Bronchial epithelial cell (primary cell): ENCODE measurements at regions not wholly inside any gene's neighbourhood (a gene's known extent, or its start where the extent isn't known, plus 50 kb on each side); places are given as distances from the start of the nearest gene placed in this dataset.
"Not testable (repeated sequence)": the region's sequence is repeated elsewhere in the genome, so short reads cannot be mapped to it uniquely, and the experiment has no call there.

Source experiments
- DNase-seq: peaks from one replicate; pipeline ENCODE4 v3.0.0-alpha.2; 2010; ENCODE audit warnings: low read depth
- FAIRE-seq: peaks from 2 replicates; lab custom pipeline; 2011; peaks lifted over from hg19 to GRCh38; lab: Jason Lieb, UNC
- H3K27me3 ChIP-seq: 2 replicates; pipeline ENCODE4 v1.5.1; 2011; ENCODE audit warnings: low read length; ENCODE audit not compliant: control insufficient read depth, insufficient read depth
- H3K36me3 ChIP-seq: 2 replicates; pipeline ENCODE4 v1.5.1; 2011; ENCODE audit warnings: low read length; ENCODE audit not compliant: control insufficient read depth, insufficient read depth
- H3K4me3 ChIP-seq: 2 replicates; pipeline ENCODE4 v1.5.1; 2011; ENCODE audit warnings: mild to moderate bottlenecking, low read depth, low read length, control low read depth
- TF ChIP-seq, protein P1 (sequence below): IDR thresholded peaks from 2 replicates; pipeline ENCODE4 v1.5.1; 2011; ENCODE audit warnings: mild to moderate bottlenecking, moderate library complexity, low read length, control low read depth, inconsistent platforms; ENCODE audit not compliant: insufficient read depth, severe bottlenecking

DNA sequence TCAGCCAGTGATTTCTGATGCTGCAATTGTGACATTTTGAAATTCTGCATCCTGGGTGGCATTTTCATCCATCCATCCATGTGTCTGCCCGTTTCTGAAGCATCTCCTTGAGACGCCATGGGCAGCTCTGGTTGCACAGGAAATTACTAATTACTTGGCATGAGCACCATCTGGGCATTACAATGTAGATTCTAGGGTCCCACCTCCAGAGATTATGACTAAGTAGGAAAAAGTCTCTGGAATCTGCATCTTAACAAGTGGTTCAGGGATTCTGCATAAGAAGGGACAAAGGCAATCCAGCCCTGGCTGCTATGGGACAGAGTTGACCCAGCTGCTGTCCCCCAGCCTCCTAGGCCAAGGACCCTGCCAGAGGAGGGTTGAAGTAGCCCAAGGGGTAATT lies 65.3 kb downstream of the CUZD1 start:
- Histone ChIP-seq H3K36me3 (no peaks in the 10 kb centered on the region), H3K27me3 (no peaks in the 10 kb centered on the region), H3K4me3 (no peak overlapping the region)
- DNase-seq (peak; percentile 76), FAIRE-seq (no peak)
- TF ChIP-seq, protein P1, sequence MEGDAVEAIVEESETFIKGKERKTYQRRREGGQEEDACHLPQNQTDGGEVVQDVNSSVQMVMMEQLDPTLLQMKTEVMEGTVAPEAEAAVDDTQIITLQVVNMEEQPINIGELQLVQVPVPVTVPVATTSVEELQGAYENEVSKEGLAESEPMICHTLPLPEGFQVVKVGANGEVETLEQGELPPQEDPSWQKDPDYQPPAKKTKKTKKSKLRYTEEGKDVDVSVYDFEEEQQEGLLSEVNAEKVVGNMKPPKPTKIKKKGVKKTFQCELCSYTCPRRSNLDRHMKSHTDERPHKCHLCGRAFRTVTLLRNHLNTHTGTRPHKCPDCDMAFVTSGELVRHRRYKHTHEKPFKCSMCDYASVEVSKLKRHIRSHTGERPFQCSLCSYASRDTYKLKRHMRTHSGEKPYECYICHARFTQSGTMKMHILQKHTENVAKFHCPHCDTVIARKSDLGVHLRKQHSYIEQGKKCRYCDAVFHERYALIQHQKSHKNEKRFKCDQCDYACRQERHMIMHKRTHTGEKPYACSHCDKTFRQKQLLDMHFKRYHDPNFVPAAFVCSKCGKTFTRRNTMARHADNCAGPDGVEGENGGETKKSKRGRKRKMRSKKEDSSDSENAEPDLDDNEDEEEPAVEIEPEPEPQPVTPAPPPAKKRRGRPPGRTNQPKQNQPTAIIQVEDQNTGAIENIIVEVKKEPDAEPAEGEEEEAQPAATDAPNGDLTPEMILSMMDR: no peak

DNA sequence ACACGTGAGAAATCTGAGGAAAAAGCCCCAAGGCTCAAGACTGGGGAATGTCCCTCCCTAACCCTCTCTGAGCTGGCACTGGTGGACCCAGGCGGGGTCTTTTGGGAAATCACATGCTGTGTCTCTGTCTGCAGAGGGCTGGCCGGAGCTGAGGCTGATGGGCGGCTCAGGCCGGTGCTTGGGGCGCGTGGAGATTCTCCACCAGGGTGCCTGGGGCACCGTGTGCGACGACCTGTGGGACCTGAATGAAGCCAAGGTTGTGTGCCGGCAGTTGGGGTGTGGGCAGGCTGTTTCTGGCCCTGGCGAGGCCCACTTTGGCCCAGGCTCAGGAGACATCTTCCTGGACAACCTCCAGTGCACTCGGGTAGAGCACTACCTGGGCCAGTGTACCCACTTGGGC lies 65.7 kb downstream of the CUZD1 start:
- DNase-seq (no peak), FAIRE-seq (no peak)
- Histone ChIP-seq H3K4me3 (no peak overlapping the region), H3K36me3 (no peaks in the 10 kb centered on the region), H3K27me3 (no peaks in the 10 kb centered on the region)
- TF ChIP-seq, protein P1: no peak

DNA sequence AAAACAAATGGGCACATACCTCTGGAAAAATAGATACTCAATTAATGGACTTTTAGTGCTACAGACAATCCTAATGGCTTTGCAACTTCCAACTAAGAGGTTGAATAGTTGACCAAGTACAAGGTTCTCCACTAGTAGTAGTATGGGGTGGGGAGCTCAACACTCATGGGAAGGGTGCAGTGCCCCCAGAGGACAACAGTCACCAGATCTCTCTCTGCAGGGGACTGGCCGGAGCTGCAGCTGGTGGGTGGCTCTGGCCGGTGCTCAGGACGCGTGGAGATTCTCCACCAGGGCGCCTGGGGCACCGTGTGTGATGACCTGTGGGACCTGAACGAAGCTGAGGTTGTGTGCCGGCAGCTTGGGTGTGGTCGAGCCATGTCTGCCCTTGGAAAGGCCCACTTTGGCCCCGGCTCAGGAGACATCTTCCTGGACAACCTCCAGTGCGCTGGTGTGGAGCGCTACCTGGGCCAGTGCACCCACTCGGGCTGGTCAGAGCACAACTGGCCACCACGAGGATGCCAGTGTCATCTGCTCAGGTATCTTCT lies 68.1 kb downstream of the CUZD1 start:
- no peaks in the 10 kb centered on the region for H3K36me3 ChIP-seq
- TF ChIP-seq, protein P1: no peak
- no peak for DNase-seq
- FAIRE-seq: no peak
- no peak overlapping the region for H3K4me3 ChIP-seq
- no peaks in the 10 kb centered on the region for H3K27me3 ChIP-seq

DNA sequence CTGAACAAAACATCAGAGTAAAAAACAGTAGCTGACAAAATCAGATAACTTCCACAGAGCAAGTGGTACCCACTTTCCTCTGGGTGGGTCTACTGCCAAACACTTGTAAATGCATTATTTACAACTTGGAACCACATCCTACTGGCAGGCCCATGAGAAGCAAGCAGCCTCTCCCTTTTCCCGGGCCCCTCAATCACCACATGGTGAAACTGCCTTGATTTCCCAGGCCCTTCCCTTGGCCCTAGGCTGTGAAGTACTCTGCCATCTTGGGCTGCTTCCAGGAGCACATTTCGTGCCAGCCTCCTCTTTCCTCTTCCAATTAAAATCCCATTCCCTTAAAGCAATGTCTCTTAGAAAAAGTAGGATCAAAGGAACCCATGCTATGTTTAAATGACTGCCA lies 71.4 kb downstream of the CUZD1 start:
- no peak overlapping the region for H3K4me3 ChIP-seq
- TF ChIP-seq, protein P1: no peak
- H3K36me3 ChIP-seq: no peaks in the 10 kb centered on the region
- DNase-seq (no peak), FAIRE-seq (no peak)
- H3K27me3 ChIP-seq: peaks cover 1% of the 10 kb centered on the region

DNA sequence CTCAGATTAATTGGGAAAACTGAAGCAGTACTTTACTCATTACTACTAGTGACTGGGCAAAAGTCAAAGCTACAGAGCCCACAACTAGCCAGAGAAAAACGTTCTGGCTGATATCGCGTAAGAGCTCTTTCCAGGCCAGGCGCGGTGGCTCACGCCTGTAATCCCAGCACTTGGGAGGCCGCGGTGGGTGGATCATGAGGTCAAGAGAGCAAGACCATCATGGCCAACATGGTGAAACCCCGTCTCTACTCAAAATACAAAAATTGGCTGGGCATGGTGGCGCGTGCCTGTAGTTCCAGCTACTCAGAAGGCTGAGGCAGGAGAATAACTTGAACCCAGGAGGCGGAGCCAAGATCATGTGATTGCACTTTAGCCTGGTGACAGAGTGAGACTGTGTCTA lies 71.8 kb upstream of the C10orf120 start:
- H3K27me3 ChIP-seq, FAIRE-seq, DNase-seq, H3K4me3 ChIP-seq, H3K36me3 ChIP-seq: not testable (repeated sequence)

DNA sequence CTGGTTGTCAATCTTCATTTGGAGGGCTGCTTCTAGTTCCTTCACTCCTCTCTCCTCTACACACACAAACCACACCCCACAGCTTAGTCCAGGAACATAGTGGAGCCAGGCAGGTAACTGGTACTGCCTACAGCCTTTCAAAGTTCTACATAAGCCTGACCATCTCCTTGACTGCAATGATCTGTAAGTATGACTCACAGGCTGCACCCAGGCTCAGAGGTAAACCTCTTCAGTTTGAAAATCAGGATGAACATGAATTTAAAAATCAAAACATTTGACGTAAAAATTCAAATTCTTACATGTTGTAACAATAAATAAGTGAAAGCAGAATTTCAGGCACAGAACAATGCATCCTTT lies 68.7 kb upstream of the C10orf120 start:
- TF ChIP-seq, protein P1: no peak
- FAIRE-seq: no peak
- Histone ChIP-seq H3K27me3 (peaks cover 1% of the 10 kb centered on the region), H3K36me3 (no peaks in the 10 kb centered on the region), H3K4me3 (no peak overlapping the region)
- DNase-seq: peak; percentile 17
